Stromal cell of bone marrow (primary cell): ENCODE measurements at regions not wholly inside any gene's neighbourhood (a gene's known extent, or its start where the extent isn't known, plus 50 kb on each side); places are given as distances from the start of the nearest gene placed in this dataset.

Experiments used
- DNase-seq: peaks from one replicate; pipeline ENCODE4 v3.0.0-alpha.2; 2012; ENCODE audit warnings: low read depth

DNA sequence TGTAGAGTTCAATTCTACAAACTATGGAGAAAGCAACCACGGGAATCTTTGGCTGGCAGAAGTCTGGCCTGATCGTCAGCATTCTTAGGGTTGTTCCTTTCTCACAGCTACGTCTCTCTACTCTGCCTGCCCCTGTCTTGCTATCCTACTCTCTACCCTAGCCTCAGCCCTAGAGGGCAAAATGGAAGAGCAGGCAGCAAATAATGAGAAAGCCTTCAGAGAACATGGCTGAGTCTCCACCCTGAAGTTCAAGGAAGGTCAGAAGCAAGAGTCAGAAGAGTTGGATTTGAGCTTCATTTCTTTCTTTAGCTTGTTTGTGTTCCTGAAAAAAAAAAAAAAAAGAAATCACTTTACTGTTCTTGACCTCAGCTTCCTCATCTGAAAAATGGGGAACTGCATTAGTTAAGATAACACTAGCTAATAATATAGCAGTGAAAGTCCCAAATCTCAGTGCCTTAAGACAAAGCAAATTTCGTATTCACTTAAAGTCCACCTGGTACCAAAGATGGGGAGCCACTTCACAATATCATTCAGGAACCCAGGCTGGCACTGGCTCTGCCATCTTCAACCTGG, 50.2 kb upstream of the CCND2 start:
- no peak for DNase-seq

GRCh38 chr12:4221258-4221620, 52.3 kb upstream of the CCND2 start:
- DNase-seq = no peak

DNA sequence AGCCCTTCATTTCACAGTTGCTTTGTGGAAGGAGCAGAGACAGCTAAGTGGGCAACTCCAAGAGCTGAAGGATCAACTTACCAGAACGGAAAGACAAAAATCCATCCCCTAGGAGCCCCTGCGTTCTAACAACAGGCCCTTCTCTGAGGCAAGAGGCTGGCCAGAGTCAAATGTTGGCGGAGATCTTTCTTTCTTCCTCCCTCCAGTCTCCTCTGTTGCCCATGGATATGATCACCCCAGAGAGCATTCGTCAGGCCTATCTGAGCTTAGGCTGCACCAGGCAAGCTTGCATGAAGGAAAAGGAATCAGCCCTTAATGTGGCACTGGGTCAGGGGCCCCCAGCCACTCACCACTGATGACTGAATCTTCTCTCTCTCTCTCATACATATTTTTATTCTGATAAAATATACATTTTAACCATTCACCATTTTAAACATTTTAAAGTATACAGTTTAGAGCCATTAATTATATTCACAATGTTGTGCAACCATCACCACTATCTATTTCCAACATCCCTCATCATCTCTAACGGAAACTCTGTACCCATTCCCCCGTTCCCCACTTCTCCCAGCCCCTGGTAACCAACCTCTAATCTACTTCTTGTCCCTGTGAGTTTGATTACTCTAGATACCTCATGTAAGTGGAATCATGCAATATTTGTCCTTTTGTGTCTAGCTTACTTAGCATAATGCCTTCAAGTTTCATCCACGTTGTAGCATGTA, 52.9 kb upstream of the CCND2 start:
- no peak for DNase-seq

- no peak for DNase-seq
These were observed 56.5 kb upstream of the CCND2 start for GRCh38 chr12:4217091-4217490.

- DNase-seq = no peak
These were observed 57.2 kb upstream of the CCND2 start for GRCh38 chr12:4216187-4216927.

DNA sequence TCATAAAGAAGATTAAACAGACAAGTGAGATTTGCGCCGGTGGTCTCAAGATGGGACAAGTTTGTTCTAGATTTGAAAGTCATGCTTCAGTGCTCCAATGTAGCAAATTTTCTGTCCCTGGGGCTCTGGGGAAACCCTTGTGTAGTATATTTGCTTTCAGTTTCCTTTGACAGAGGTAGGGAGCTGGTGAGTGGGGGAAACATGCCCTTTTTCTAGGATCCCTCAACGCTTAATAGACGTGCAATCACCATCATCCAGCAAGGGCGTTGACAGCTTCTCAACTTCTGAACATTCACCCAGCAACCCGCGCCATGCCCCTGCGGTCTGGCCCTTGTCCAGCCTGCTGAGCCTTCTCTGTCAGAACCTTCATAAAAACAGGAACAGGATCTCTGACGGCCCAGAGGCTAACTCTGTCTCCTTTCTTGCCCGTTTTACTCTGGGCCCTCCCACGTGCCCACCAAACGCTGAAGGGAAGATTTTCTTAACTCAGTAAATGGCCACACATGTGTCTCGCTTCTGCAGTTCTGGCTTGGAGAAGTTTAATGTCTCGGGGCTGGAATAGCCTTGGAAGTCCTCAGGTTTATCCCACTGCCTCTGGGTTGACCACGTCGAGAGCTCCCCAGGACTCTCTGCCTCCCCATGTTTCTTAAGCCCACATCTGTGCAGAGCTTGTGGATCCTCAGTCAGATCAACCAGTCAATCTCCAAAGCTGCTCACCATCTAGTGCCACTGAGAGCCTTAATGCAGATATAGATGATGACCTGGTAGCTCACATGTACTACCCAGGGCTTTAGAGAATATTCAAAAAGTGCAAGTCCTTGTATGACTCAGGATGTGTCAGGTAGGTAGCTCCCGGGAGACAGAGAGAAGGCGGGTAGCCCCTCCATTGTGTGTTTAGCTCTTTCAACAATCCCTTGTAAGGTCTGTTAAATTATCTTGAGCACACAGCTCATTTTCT, 58.1 kb upstream of the CCND2 start:
- no peak for DNase-seq

DNA sequence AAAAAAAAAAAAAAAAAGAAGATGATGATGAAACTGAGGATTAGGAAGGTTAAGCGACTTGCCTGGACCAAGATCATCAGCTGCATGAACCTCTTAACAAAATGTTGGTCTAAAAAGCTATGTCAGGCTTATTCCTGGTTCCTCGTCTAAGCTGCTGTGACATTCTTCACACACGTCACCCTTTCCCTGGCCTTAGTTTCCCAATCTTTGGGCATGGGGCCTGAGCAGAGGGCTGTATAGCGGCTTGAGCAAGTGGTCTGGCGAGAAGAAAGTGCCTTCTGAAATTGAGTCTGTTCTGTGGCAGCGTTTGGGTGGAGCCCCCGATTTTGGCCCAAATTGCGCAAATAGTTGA, 58.7 kb upstream of the CCND2 start:
- no peak for DNase-seq

- no peak for DNase-seq
These were observed 60.1 kb upstream of the CCND2 start for GRCh38 chr12:4213471-4213870.

- DNase-seq = no peak
These were observed 60.7 kb upstream of the CCND2 start for GRCh38 chr12:4212845-4213244.

- no peak for DNase-seq
These were observed 62.2 kb upstream of the CCND2 start for GRCh38 chr12:4211372-4211771.

GRCh38 chr12:4210183-4210582, 63.4 kb upstream of the CCND2 start:
- no peak for DNase-seq

GRCh38 chr12:4206470-4206869, 67.1 kb upstream of the CCND2 start:
- DNase-seq = no peak

GRCh38 chr12:4203772-4204376, 69.7 kb upstream of the CCND2 start:
- DNase-seq = no peak

DNA sequence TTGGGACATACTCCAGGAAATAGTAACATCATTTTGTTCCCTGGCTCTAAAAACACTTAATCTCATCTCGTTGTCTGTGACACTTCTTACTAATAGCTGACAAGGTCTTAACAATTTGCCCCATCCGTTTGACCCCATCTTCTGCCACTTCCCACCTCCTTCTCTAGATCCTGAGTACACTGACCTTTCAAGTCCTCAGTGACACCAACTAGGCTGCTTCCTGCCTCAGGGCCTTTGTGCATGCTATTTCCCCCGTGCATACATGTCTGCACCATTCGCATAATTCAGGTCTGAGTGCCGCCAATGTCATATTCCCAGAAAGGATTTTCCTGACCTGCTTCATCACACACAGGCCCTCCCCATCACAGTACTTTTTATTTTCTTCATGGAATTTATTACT, 70.6 kb upstream of the CCND2 start:
- DNase-seq = no peak

GRCh38 chr12:4202487-4202886, 71.1 kb upstream of the CCND2 start:
- DNase-seq = no peak

- DNase-seq = no peak
These were observed 72.0 kb upstream of the CCND2 start for GRCh38 chr12:4201333-4202100.

DNA sequence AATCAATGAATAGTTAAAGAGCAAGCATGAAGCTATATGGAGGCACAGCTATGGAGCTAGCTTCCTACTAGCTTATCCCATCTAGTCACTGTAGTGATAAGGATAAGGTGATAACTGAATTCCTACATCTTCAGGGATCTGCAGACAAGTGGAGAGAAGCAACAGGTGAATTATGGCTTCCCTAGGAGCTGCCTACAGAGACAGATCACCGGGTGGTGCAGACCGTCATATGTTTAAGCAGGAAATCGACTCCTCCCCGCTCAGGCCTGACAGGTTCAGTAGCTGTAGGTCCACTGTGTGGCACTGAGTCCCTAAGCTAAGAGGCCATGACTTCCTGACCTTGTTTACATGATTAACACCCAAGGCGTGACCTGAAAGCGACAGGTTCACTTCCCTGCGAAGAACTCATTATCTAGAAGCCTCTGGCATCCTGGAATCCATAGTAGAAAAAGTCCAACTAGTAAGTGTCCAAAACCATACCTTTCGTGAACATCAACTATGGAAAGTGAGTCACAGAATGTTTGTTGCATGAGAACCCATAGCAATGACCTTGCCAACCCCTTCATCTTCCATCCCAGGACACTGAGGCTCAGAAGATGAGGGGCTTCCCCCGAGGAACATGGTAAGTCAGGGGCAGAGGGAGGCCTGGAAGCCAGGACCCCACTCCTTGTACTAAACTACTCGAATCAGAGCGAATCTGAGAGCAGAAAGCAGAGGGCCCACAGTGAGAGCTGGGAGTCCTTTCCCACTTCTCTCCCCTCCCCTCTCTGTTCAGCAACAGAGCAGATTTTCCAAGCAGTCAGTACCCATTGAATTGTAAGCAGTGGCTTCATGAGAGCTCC, 75.4 kb upstream of the CCND2 start:
- no peak for DNase-seq

DNA sequence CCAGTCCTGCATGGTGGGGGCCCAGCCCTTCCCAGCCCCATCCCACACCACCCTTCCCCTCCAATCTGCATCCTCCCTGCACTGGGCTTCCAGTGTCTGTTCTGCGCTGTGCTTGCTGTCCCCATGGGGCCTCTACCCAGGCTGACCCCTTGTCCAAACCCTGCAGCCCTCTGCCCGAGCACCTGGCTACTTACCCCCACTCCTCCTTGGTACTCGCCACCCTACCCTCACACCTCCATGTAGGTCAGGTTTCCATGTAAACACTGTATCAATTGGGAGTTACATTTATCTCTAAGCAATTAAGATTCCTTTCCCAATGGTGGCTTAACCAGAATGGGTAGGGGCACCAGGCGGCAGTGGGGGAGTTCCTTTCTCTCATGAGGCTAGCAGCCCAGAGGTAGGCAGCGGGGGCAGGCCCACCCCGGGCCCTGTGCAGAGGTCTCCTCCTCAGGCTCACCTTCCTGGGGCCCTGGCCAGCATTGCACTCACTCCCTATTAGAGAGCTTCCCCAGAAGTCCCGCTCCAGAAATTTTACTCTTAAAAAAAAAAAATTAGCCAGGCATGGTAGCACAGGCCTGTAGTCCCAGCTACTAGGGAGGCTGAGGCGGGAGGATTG, 76.6 kb upstream of the CCND2 start:
- DNase-seq = no peak

DNA sequence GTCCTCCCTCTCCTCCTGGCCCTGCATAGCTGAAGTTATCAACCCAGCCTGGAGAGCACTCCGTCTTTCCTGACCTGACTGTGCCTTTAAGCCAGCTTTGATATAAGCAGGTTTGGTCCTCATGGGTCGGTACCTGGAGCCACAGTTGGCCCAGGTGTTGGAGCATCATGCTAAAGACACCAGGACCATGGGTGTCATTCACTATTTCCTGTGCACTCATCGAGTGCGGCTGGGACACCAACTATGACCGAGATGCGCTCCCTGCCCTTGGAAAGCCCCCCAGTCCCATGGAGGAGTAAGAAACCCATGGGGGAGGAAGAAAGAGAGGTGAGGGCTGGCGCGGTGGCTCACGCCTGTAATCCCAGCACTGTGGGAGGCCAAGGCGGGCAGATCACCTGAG, 78.9 kb upstream of the CCND2 start:
- DNase-seq = no peak

DNA sequence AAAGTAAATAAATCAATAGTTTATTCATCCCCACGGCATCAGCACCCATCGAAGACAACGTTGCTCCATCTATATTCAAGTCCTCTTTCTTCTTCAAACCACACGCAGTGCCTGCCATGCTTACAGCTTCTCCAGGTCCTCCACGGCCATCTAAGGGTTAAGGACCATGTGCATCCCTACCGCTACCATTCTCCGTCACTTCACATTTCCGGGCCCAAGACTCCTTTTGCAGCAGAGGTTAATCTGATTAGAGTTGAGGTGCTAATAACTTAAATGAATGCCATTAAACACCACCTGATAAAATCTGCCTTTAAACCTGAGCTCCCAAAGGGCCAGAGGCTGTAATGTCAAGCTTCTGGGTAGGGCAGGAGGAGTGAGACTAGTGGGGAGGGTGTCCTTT, 79.7 kb upstream of the CCND2 start:
- DNase-seq = no peak
